Prostate gland (tissue), 2 donors: ENCODE measurements at regions not wholly inside any gene's neighbourhood (a gene's known extent, or its start where the extent isn't known, plus 50 kb on each side); places are given as distances from the start of the nearest gene placed in this dataset.

Source experiments
- CTCF ChIP-seq, 4 experiments: fragments of 200-600 bp in 2 of 4; fragments of 450-650 bp in 2 of 4; sonication (generic) in 2 of 4; IDR thresholded peaks; 1 replicate in 3 of 4; 2 replicates in 1 of 4; pipeline ENCODE4 v1.5.1; 2016 to 2019; ENCODE audit warnings: antibody characterized with exemption in 4 of 4, mild to moderate bottlenecking in 2 of 4, moderate library complexity in 2 of 4
- POLR2A ChIP-seq: fragments of 450-650 bp; IDR thresholded peaks from one replicate; pipeline ENCODE4 v1.6.1; 2016; ENCODE audit warnings: antibody characterized with exemption, mild to moderate bottlenecking

GRCh38 chr4:188804861-188805260 is 665.6 kb downstream of the TRIML1 start:
- no peak for TF ChIP-seq CTCF (IDR thresholded peaks at IDR 0.05)
- TF ChIP-seq POLR2A: no peak
